GM12874 (cell line): ENCODE measurements at regions not wholly inside any gene's neighbourhood (a gene's known extent, or its start where the extent isn't known, plus 50 kb on each side); places are given as distances from the start of the nearest gene placed in this dataset.

Source experiments
- CTCF ChIP-seq: IDR thresholded peaks from 2 replicates; pipeline ENCODE4 v1.5.1; 2011; ENCODE audit warnings: low read depth, mild to moderate bottlenecking, control low read depth, low read length, moderate library complexity; ENCODE audit not compliant: insufficient read depth

- no peak for TF ChIP-seq CTCF
Observed at GRCh38 chr4:125911481-125911880, 596.7 kb downstream of the FAT4 start.

- no peak for TF ChIP-seq CTCF
Observed at GRCh38 chr4:125917559-125917958, 602.8 kb downstream of the FAT4 start.

- no peak for TF ChIP-seq CTCF
Observed at GRCh38 chr4:125928652-125929051, 613.9 kb downstream of the FAT4 start.

GRCh38 chr4:125938541-125938940 lies 623.8 kb downstream of the FAT4 start:
- no peak for TF ChIP-seq CTCF

- no peak for TF ChIP-seq CTCF
Observed at GRCh38 chr4:125940426-125940825, 625.7 kb downstream of the FAT4 start.

- no peak for TF ChIP-seq CTCF
Observed at GRCh38 chr4:125944966-125945365, 630.2 kb downstream of the FAT4 start.

GRCh38 chr4:125948021-125948420 lies 633.3 kb downstream of the FAT4 start:
- no peak for TF ChIP-seq CTCF

- TF ChIP-seq CTCF, result no peak
Observed at GRCh38 chr4:125951261-125951887, 636.6 kb downstream of the FAT4 start.
